ENCODE measurements at regions not wholly inside any gene's neighbourhood (a gene's known extent, or its start where the extent isn't known, plus 50 kb on each side); places are given as distances from the start of the nearest gene placed in this dataset.

GRCh38 chr3:95474338-95474737 is 1340.1 kb upstream of the EPHA6 start:
- DNase-seq = no peak
- H3K9me3 Mint-ChIP-seq (ENCODE audit: unreplicated experiment) = no peaks in the 10 kb centered on the region
- no peaks in the 10 kb centered on the region for H3K4me1 Mint-ChIP-seq (ENCODE audit: low read depth, unreplicated experiment)
- no peak overlapping the region for H3K27ac Mint-ChIP-seq (ENCODE audit: unreplicated experiment)
- TF ChIP-seq, protein P1, sequence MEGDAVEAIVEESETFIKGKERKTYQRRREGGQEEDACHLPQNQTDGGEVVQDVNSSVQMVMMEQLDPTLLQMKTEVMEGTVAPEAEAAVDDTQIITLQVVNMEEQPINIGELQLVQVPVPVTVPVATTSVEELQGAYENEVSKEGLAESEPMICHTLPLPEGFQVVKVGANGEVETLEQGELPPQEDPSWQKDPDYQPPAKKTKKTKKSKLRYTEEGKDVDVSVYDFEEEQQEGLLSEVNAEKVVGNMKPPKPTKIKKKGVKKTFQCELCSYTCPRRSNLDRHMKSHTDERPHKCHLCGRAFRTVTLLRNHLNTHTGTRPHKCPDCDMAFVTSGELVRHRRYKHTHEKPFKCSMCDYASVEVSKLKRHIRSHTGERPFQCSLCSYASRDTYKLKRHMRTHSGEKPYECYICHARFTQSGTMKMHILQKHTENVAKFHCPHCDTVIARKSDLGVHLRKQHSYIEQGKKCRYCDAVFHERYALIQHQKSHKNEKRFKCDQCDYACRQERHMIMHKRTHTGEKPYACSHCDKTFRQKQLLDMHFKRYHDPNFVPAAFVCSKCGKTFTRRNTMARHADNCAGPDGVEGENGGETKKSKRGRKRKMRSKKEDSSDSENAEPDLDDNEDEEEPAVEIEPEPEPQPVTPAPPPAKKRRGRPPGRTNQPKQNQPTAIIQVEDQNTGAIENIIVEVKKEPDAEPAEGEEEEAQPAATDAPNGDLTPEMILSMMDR (IDR thresholded peaks at IDR 0.05; ENCODE audit: partially characterized antibody, unreplicated experiment) = no peak
- H3K36me3 Mint-ChIP-seq (ENCODE audit: unreplicated experiment) = no peaks in the 10 kb centered on the region
- H3K4me3 Mint-ChIP-seq (ENCODE audit: unreplicated experiment) = no peak overlapping the region
- H3K27me3 Mint-ChIP-seq (ENCODE audit: unreplicated experiment) = peaks cover 3% of the 10 kb centered on the region

DNA sequence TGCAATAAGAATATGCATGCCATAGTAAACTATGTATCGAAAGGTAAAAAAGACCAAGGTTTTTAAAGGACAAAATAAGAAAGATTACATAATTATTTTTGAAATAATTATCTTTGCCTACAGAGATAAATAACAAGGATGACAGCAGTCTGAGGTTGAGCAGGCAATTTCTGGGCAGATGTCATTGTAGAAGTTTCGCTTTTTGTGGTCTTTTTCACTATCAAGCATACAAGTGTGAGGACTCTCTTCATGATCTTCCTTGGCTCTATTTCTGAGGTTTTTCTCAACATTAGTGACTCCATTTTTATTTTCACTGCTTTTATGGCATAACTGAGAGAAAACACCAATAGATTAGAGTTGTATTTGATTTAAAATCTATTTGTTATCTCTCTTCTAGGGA is 1337.9 kb upstream of the EPHA6 start:
- no peaks in the 10 kb centered on the region for H3K36me3 Mint-ChIP-seq (ENCODE audit: unreplicated experiment)
- H3K27ac Mint-ChIP-seq (ENCODE audit: unreplicated experiment) = no peak overlapping the region
- peaks cover 3% of the 10 kb centered on the region for H3K27me3 Mint-ChIP-seq (ENCODE audit: unreplicated experiment)
- TF ChIP-seq, protein P1 (IDR thresholded peaks at IDR 0.05; ENCODE audit: partially characterized antibody, unreplicated experiment) = no peak
- DNase-seq = no peak
- no peaks in the 10 kb centered on the region for H3K4me1 Mint-ChIP-seq (ENCODE audit: low read depth, unreplicated experiment)
- no peaks in the 10 kb centered on the region for H3K9me3 Mint-ChIP-seq (ENCODE audit: unreplicated experiment)
- no peak overlapping the region for H3K4me3 Mint-ChIP-seq (ENCODE audit: unreplicated experiment)

GRCh38 chr3:95506174-95506573 is 1308.2 kb upstream of the EPHA6 start:
- TF ChIP-seq, protein P1 (IDR thresholded peaks at IDR 0.05; ENCODE audit: partially characterized antibody, unreplicated experiment) = no peak
- no peak for DNase-seq
- no peaks in the 10 kb centered on the region for H3K36me3 Mint-ChIP-seq (ENCODE audit: unreplicated experiment)
- H3K4me1 Mint-ChIP-seq (ENCODE audit: low read depth, unreplicated experiment) = no peaks in the 10 kb centered on the region
- H3K4me3 Mint-ChIP-seq (ENCODE audit: unreplicated experiment) = no peak overlapping the region
- no peak overlapping the region for H3K27ac Mint-ChIP-seq (ENCODE audit: unreplicated experiment)
- no peaks in the 10 kb centered on the region for H3K9me3 Mint-ChIP-seq (ENCODE audit: unreplicated experiment)
- no peaks in the 10 kb centered on the region for H3K27me3 Mint-ChIP-seq (ENCODE audit: unreplicated experiment)

DNA sequence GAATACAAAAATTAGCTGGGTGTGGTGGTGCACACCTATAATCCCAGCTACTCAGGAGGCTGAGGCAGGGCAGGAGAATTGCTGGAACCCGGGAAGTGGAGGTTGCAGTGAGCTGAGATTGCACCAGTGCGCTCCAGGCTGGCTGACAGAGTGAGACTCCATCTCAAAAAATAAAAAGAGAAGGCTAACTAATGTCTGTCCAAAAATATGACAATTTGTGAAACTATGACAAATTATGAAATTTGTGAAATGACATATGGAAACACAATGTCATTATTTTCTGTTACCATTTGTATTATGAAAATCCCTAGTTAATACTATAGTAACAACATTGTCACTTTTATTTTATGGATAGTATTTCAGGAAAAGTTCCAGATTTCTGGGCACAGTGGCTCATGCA is 1306.3 kb upstream of the EPHA6 start:
- Mint-ChIP-seq H3K4me3 (ENCODE audit: unreplicated experiment) (no peak overlapping the region), H3K36me3 (ENCODE audit: unreplicated experiment) (no peaks in the 10 kb centered on the region), H3K27ac (ENCODE audit: unreplicated experiment) (no peak overlapping the region), H3K4me1 (ENCODE audit: low read depth, unreplicated experiment) (no peaks in the 10 kb centered on the region), H3K27me3 (ENCODE audit: unreplicated experiment) (no peaks in the 10 kb centered on the region), H3K9me3 (ENCODE audit: unreplicated experiment) (no peaks in the 10 kb centered on the region)
- no peak for DNase-seq
- TF ChIP-seq, protein P1 (IDR thresholded peaks at IDR 0.05; ENCODE audit: partially characterized antibody, unreplicated experiment) = no peak

- no peaks in the 10 kb centered on the region for H3K36me3 Mint-ChIP-seq (ENCODE audit: unreplicated experiment)
- no peaks in the 10 kb centered on the region for H3K27me3 Mint-ChIP-seq (ENCODE audit: unreplicated experiment)
- no peak overlapping the region for H3K4me3 Mint-ChIP-seq (ENCODE audit: unreplicated experiment)
- no peak for DNase-seq
- no peak overlapping the region for H3K27ac Mint-ChIP-seq (ENCODE audit: unreplicated experiment)
- H3K4me1 Mint-ChIP-seq (ENCODE audit: low read depth, unreplicated experiment) = no peaks in the 10 kb centered on the region
- H3K9me3 Mint-ChIP-seq (ENCODE audit: unreplicated experiment) = no peaks in the 10 kb centered on the region
- TF ChIP-seq, protein P1 (IDR thresholded peaks at IDR 0.05; ENCODE audit: partially characterized antibody, unreplicated experiment) = no peak
Observed at GRCh38 chr3:95511828-95512227, 1302.6 kb upstream of the EPHA6 start.

Data from glutamatergic neuron (in vitro differentiated cells).